ENCODE measurements at regions not wholly inside any gene's neighbourhood (a gene's known extent, or its start where the extent isn't known, plus 50 kb on each side); places are given as distances from the start of the nearest gene placed in this dataset.
A peak's percentile ranks its signal among the peaks of the same experiment; 100 is the strongest.
"Not testable (repeated sequence)": the region's sequence is repeated elsewhere in the genome, so short reads cannot be mapped to it uniquely, and the experiment has no call there.

DNA sequence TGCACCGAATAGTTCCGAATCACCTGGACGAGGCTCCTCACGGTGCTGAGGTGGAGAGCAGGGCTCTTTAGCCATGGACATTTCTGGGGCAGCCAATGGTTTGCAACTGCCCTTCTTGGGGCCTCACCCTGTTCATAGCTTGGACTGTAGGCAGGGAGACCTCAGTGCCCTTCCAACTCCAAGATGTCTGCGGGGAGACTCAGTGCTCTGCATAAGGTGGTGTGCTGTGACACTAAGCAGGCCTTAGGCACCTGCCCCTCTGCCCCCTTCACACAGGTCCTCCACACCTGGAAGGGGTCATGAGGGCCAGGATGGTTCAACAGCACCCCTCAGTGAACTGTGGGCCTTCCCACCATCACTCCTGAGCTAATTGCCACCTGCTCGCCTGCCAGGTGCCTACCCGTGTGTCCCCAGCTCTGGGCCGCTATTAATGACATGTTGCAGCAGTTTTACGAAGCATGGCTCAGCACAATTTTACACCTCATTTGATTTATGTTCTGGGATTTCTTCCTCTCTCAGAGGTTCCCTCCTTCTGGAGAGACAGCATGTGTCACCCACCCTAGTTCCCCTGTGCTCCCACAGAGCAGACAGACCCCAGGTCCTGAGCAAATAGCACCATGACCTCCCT lies 101.2 kb upstream of the SMAD3 start:
- DNase-seq (ENCODE audit: low read depth): no peak
- no peak for TF ChIP-seq CTCF (IDR thresholded peaks at IDR 0.05; ENCODE audit: insufficient read depth, low read depth, low read length)
- H3K4me3 ChIP-seq (ENCODE audit: low read depth, low read length): no peak overlapping the region

DNA sequence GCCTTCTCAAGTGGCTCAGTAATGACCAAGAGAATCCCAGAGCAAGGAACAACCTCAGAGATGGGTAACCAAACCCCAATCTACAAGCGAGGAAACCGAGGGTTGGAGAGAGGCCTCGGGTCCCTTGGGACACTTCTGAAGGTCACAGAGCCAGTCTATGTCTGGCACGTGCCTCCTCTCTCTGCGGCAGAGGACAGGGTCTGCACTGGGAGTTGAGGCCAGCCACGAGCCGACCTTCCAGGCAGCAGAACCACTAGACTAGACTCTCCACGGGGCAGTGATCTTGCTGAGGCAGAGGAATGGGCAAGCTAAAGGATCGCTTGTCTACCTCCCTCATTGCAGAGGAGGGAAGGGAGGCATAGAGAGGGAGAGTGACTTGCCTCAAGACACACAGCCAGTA lies 100.6 kb upstream of the SMAD3 start:
- no peak overlapping the region for H3K4me3 ChIP-seq (ENCODE audit: low read depth, low read length)
- DNase-seq (ENCODE audit: low read depth): no peak
- no peak for TF ChIP-seq CTCF (IDR thresholded peaks at IDR 0.05; ENCODE audit: insufficient read depth, low read depth, low read length)

- DNase-seq (ENCODE audit: low read depth): no peak
- no peak for TF ChIP-seq CTCF (IDR thresholded peaks at IDR 0.05; ENCODE audit: insufficient read depth, low read depth, low read length)
These were observed 100.1 kb upstream of the SMAD3 start for GRCh38 chr15:66965201-66965900.

GRCh38 chr15:66966256-66966655 lies 99.1 kb upstream of the SMAD3 start:
- no peak for DNase-seq (ENCODE audit: low read depth)
- TF ChIP-seq CTCF (IDR thresholded peaks at IDR 0.05; ENCODE audit: insufficient read depth, low read depth, low read length): peak; percentile 24
- no peak overlapping the region for H3K4me3 ChIP-seq (ENCODE audit: low read depth, low read length)

More at GRCh38 chr15:66965201-66965900, 100.1 kb upstream of the SMAD3 start:
- no peak overlapping the region for H3K4me3 ChIP-seq (ENCODE audit: low read depth, low read length)

GRCh38 chr15:66968806-66969596 lies 96.4 kb upstream of the SMAD3 start:
- no peak for TF ChIP-seq CTCF (IDR thresholded peaks at IDR 0.05; ENCODE audit: insufficient read depth, low read depth, low read length)
- no peak overlapping the region for H3K4me3 ChIP-seq (ENCODE audit: low read depth, low read length)
- no peak for DNase-seq (ENCODE audit: low read depth)

DNA sequence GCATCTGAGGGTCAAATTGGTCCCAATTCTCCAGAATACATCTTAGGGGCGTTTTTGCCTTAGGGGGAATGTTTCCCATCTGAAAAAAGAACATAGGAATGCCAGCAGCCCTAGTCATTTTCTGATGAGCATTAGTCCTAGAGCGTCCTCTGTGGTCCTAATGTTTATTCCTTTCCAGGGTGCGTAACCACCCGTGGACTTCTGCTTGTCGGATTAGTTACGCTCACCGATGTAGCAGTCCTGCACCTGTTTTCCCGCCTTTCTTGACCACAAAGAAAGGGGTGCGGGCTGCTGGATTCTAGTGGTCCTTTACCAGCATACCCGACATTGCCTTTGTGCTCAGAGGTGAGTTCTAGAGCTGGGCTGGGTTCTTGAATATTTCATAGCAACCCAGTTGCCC lies 91.3 kb upstream of the SMAD3 start:
- H3K4me3 ChIP-seq (ENCODE audit: low read depth, low read length); DNase-seq (ENCODE audit: low read depth): not testable (repeated sequence)

GRCh38 chr15:66976106-66976640 lies 89.2 kb upstream of the SMAD3 start:
- H3K4me3 ChIP-seq (ENCODE audit: low read depth, low read length); DNase-seq (ENCODE audit: low read depth): not testable (repeated sequence)
- peak; percentile 33 for TF ChIP-seq CTCF (IDR thresholded peaks at IDR 0.05; ENCODE audit: insufficient read depth, low read depth, low read length)

GRCh38 chr15:66980326-66980725 lies 85.1 kb upstream of the SMAD3 start:
- not testable (repeated sequence) for H3K4me3 ChIP-seq (ENCODE audit: low read depth, low read length)
- DNase-seq (ENCODE audit: low read depth): peak; percentile 71

All from fibroblast of villous mesenchyme (primary cell).